Brain pericyte (primary cell): ENCODE measurements at regions not wholly inside any gene's neighbourhood (a gene's known extent, or its start where the extent isn't known, plus 50 kb on each side); places are given as distances from the start of the nearest gene placed in this dataset.
"Not testable (repeated sequence)": the region's sequence is repeated elsewhere in the genome, so short reads cannot be mapped to it uniquely, and the experiment has no call there.

Source experiments
- DNase-seq: peaks from one replicate; pipeline ENCODE4 v3.0.0-alpha.2; 2012; ENCODE audit warnings: low read depth, low spot score

GRCh38 chr12:80045594-80045993 is 53.7 kb upstream of the OTOGL start:
- no peak for DNase-seq

GRCh38 chr12:80044694-80045046 is 54.7 kb upstream of the OTOGL start:
- no peak for DNase-seq

GRCh38 chr12:80041692-80042091 is 57.6 kb upstream of the OTOGL start:
- no peak for DNase-seq

- no peak for DNase-seq
Observed at GRCh38 chr12:80041071-80041470, 58.3 kb upstream of the OTOGL start.

- no peak for DNase-seq
Observed at GRCh38 chr12:80040075-80040738, 59.1 kb upstream of the OTOGL start.

- DNase-seq = no peak
Observed at GRCh38 chr12:80038062-80038560, 61.2 kb upstream of the OTOGL start.

- DNase-seq = peak; percentile 41
Observed at GRCh38 chr12:80033448-80033847, 65.9 kb upstream of the OTOGL start.

- DNase-seq = no peak
Observed at GRCh38 chr12:80032946-80033345, 66.4 kb upstream of the OTOGL start.

GRCh38 chr12:80031229-80031628 is 68.1 kb upstream of the OTOGL start:
- no peak for DNase-seq

GRCh38 chr12:80025638-80026037 is 73.7 kb upstream of the OTOGL start:
- no peak for DNase-seq

- no peak for DNase-seq
Observed at GRCh38 chr12:80019691-80020090, 79.6 kb upstream of the OTOGL start.

GRCh38 chr12:80018119-80018518 is 81.2 kb upstream of the OTOGL start:
- DNase-seq = no peak

- DNase-seq = no peak
Observed at GRCh38 chr12:80017261-80017870, 82.0 kb upstream of the OTOGL start.

- no peak for DNase-seq
Observed at GRCh38 chr12:80016684-80017083, 81.8 kb upstream of the PPP1R12A start.

- DNase-seq = no peak
Observed at GRCh38 chr12:80015660-80016059, 80.8 kb upstream of the PPP1R12A start.

- DNase-seq = not testable (repeated sequence)
Observed at GRCh38 chr12:80003744-80004143, 68.8 kb upstream of the PPP1R12A start.

- DNase-seq = no peak
Observed at GRCh38 chr12:80001562-80001961, 66.7 kb upstream of the PPP1R12A start.

- DNase-seq = no peak
Observed at GRCh38 chr12:80000831-80001230, 65.9 kb upstream of the PPP1R12A start.

GRCh38 chr12:79998554-79998953 is 63.7 kb upstream of the PPP1R12A start:
- no peak for DNase-seq

GRCh38 chr12:79997096-79997791 is 62.3 kb upstream of the PPP1R12A start:
- peak; percentile 22 for DNase-seq

GRCh38 chr12:79995385-79996084 is 60.6 kb upstream of the PPP1R12A start:
- not testable (repeated sequence) for DNase-seq
